ENCODE measurements at regions not wholly inside any gene's neighbourhood (a gene's known extent, or its start where the extent isn't known, plus 50 kb on each side); places are given as distances from the start of the nearest gene placed in this dataset.

- TF ChIP-seq, protein P1, sequence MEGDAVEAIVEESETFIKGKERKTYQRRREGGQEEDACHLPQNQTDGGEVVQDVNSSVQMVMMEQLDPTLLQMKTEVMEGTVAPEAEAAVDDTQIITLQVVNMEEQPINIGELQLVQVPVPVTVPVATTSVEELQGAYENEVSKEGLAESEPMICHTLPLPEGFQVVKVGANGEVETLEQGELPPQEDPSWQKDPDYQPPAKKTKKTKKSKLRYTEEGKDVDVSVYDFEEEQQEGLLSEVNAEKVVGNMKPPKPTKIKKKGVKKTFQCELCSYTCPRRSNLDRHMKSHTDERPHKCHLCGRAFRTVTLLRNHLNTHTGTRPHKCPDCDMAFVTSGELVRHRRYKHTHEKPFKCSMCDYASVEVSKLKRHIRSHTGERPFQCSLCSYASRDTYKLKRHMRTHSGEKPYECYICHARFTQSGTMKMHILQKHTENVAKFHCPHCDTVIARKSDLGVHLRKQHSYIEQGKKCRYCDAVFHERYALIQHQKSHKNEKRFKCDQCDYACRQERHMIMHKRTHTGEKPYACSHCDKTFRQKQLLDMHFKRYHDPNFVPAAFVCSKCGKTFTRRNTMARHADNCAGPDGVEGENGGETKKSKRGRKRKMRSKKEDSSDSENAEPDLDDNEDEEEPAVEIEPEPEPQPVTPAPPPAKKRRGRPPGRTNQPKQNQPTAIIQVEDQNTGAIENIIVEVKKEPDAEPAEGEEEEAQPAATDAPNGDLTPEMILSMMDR (IDR thresholded peaks at IDR 0.05), result no peak
- TF ChIP-seq POLR2A (IDR thresholded peaks at IDR 0.05) (no peak), EP300 (IDR thresholded peaks at IDR 0.05) (no peak)
Measured at GRCh38 chr13:86185636-86186035, 386.4 kb upstream of the SLITRK6 start.
